A673 (cell line): ENCODE measurements at regions not wholly inside any gene's neighbourhood (a gene's known extent, or its start where the extent isn't known, plus 50 kb on each side); places are given as distances from the start of the nearest gene placed in this dataset.

ENCODE experiments used
- BruUV-seq: library from RNA; stranded (reverse); fragments of 400-500 nt; replicated peaks from 2 replicates; lab custom pipeline; 2021; lab: Mats Ljungman, UMichigan
- CTCF ChIA-PET: fragments of 300-600 bp; sonication (Branson Sonifier 250); formaldehyde crosslinking; loops from one replicate; lab custom pipeline; 2022; ENCODE audit warnings: antibody characterized with exemption; lab: Charles Lee
- POLR2A ChIA-PET: fragments of 300-600 bp; sonication (Branson Sonifier 250); formaldehyde crosslinking; loops from one replicate; lab custom pipeline; 2022; ENCODE audit warnings: antibody characterized with exemption; ENCODE audit not compliant: low non-redundant PET; lab: Charles Lee
- DNase-seq: peaks from one replicate; pipeline ENCODE4 v3.0.0-alpha.2; 2015; ENCODE audit warnings: low spot score
- H3K27ac ChIP-seq: fragments of 200-600 bp; sonication (generic); 2 replicates; pipeline ENCODE4 v1.5.1; 2016; ENCODE audit warnings: mixed run types, low read depth, mild to moderate bottlenecking, mixed read lengths, antibody characterized with exemption, low read length; ENCODE audit not compliant: poor library complexity, severe bottlenecking
- H3K27me3 ChIP-seq: fragments of 200-600 bp; sonication (generic); replicated peaks from 2 replicates; pipeline ENCODE4 v1.6.1; 2017; ENCODE audit warnings: mixed run types, low read depth, mild to moderate bottlenecking, mixed read lengths, antibody characterized with exemption, low read length; ENCODE audit not compliant: insufficient read depth, poor library complexity
- H3K36me3 ChIP-seq: fragments of 200-600 bp; sonication (generic); 2 replicates; pipeline ENCODE4 v1.6.1; 2016; ENCODE audit warnings: mixed run types, mild to moderate bottlenecking, mixed read lengths, antibody characterized with exemption, low read length; ENCODE audit not compliant: insufficient read depth, poor library complexity, severe bottlenecking
- H3K4me1 ChIP-seq: fragments of 200-600 bp; sonication (generic); 2 replicates; pipeline ENCODE4 v1.6.1; 2017; ENCODE audit warnings: mixed run types, mild to moderate bottlenecking, mixed read lengths, antibody characterized with exemption, low read length; ENCODE audit not compliant: insufficient read depth, poor library complexity, severe bottlenecking
- H3K4me3 ChIP-seq: fragments of 200-600 bp; sonication (generic); 2 replicates; pipeline ENCODE4 v1.5.1; 2016; ENCODE audit warnings: low read depth, mixed run types, mild to moderate bottlenecking, mixed read lengths, low read length; ENCODE audit not compliant: poor library complexity, severe bottlenecking
- H3K9me3 ChIP-seq: fragments of 200-600 bp; sonication (generic); 2 replicates; pipeline ENCODE4 v1.6.1; 2016; ENCODE audit warnings: mixed run types, low read depth, mild to moderate bottlenecking, mixed read lengths, antibody characterized with exemption, low read length; ENCODE audit not compliant: poor library complexity, severe bottlenecking
- EZH2 ChIP-seq: fragments of 200-600 bp; sonication (generic); IDR thresholded peaks from 2 replicates; pipeline ENCODE4 v1.6.1; 2017; ENCODE audit warnings: borderline replicate concordance, low read depth, mild to moderate bottlenecking, mixed read lengths, antibody characterized with exemption, low read length; ENCODE audit not compliant: poor library complexity, severe bottlenecking
- intact Hi-C: fragments of 100-400 bp; cut with micrococcal nuclease; formaldehyde crosslinking; loops from one replicate; pipeline ENCODE4 v1.10.0; 2022; ENCODE audit not compliant: unreplicated experiment
- TF ChIP-seq, protein P1 (sequence below): fragments of 300-800, 200-600 bp; sonication (generic); conservative IDR thresholded peaks from 2 replicates; pipeline ENCODE4 v1.5.1; 2017; ENCODE audit warnings: low read depth, mild to moderate bottlenecking, antibody characterized with exemption, low read length, moderate library complexity, mixed read lengths

DNA sequence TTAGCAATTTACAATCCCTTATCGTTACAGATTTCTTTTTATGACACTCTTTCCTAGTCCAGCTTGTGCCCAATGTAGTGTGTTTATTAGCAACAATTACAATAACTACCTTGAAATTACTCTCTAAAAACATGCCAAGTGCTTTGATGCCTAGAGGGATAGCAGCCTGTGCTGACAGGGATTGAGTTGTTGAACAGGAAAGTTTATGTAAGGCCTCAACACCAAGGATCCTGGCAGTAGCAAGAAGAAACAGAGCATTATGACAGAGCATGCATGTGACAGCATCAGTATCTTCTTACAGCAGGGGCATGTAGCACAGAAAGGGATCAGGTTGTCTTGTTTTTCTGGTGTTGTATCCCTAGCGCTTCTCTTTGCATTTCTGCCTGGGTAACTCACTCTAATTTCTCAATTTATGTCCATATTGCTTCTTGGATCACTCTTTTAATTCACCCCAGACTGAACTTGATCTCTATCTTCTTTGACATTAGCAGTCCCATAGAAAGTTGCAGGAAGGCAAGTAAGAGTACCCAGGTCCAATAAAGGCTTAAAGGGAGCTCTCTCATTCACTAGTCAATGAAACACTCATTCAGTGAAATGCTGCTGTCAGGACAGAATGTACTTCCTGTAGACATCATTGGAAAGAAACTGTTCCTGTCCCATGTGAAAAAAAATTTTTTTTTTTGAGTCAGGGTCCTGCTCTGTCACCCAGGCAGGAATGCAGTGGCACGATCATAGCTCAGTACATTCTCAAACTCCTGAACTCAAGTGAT lies 220.0 kb upstream of the GRIP1 start:
- no peaks in the 10 kb centered on the region for H3K36me3 ChIP-seq
- DNase-seq: no peak
- no peaks in the 10 kb centered on the region for H3K9me3 ChIP-seq
- ChIA-PET POLR2A (no interaction called here), CTCF (no interaction called here)
- BruUV-seq: no TSS peak
- H3K27ac ChIP-seq: no peak overlapping the region
- intact Hi-C loops: no loop called here
- H3K4me1 ChIP-seq: no peaks in the 10 kb centered on the region
- no peak overlapping the region for H3K4me3 ChIP-seq
- peaks cover 7% of the 10 kb centered on the region for H3K27me3 ChIP-seq
- TF ChIP-seq EZH2: no peak
- TF ChIP-seq, protein P1, sequence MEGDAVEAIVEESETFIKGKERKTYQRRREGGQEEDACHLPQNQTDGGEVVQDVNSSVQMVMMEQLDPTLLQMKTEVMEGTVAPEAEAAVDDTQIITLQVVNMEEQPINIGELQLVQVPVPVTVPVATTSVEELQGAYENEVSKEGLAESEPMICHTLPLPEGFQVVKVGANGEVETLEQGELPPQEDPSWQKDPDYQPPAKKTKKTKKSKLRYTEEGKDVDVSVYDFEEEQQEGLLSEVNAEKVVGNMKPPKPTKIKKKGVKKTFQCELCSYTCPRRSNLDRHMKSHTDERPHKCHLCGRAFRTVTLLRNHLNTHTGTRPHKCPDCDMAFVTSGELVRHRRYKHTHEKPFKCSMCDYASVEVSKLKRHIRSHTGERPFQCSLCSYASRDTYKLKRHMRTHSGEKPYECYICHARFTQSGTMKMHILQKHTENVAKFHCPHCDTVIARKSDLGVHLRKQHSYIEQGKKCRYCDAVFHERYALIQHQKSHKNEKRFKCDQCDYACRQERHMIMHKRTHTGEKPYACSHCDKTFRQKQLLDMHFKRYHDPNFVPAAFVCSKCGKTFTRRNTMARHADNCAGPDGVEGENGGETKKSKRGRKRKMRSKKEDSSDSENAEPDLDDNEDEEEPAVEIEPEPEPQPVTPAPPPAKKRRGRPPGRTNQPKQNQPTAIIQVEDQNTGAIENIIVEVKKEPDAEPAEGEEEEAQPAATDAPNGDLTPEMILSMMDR: no peak

DNA sequence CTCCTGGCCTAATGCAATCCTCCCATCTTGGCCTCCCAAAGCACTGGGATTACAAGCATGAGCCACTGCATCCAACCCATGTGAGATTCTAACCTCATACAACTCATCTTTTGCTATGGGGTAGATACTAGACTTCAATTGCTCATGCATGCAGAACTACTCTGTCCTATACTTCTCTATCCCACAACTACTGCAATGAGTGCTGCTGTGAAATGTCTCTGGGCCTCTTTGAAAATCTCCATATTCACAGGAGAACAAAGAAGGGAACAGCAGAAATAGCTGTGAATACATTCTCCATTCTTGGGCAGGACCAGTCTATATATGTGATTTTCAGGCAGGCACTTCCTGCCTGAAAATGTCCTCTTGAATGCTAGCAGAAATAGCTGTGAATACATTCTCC lies 220.7 kb upstream of the GRIP1 start:
- POLR2A ChIA-PET: no interaction called here
- intact Hi-C loops: no loop called here
- Histone ChIP-seq H3K36me3 (no peaks in the 10 kb centered on the region), H3K27ac (no peak overlapping the region), H3K4me3 (no peak overlapping the region), H3K4me1 (no peaks in the 10 kb centered on the region), H3K27me3 (peaks cover 7% of the 10 kb centered on the region), H3K9me3 (no peaks in the 10 kb centered on the region)
- DNase-seq: no peak
- no peak for TF ChIP-seq EZH2
- TF ChIP-seq, protein P1: no peak
- no TSS peak for BruUV-seq
- CTCF ChIA-PET: no interaction called here

DNA sequence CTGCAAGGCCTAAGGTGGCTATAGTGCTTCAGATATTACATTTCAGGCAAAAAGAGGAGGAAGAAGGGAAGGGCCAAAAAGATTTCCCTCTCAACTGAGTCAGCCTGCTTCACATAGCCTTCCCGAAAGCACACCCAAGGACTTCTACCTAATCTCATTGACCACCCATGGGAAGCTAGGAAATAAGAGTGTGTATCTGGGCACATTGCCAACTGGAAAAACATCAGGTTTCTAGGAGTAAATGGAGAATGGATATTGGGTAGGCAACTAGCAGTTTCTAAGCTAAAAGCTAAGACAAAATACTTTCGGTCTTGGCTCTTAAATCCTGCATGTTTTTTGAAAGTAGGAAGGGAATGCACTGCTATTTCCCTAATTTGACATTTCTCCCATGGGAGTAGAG lies 221.7 kb upstream of the GRIP1 start:
- POLR2A ChIA-PET: no interaction called here
- H3K27ac ChIP-seq: no peak overlapping the region
- no peaks in the 10 kb centered on the region for H3K36me3 ChIP-seq
- peaks cover 7% of the 10 kb centered on the region for H3K27me3 ChIP-seq
- DNase-seq: no peak
- TF ChIP-seq, protein P1: no peak
- no peak for TF ChIP-seq EZH2
- no peaks in the 10 kb centered on the region for H3K9me3 ChIP-seq
- CTCF ChIA-PET: no interaction called here
- intact Hi-C loops: no loop called here
- BruUV-seq: no TSS peak
- H3K4me3 ChIP-seq: no peak overlapping the region
- H3K4me1 ChIP-seq: no peaks in the 10 kb centered on the region
